ENCODE measurements at regions not wholly inside any gene's neighbourhood (a gene's known extent, or its start where the extent isn't known, plus 50 kb on each side); places are given as distances from the start of the nearest gene placed in this dataset.

- TF ChIP-seq CTCF (IDR thresholded peaks at IDR 0.05; ENCODE audit: low read length) (no peak), EZH2 (IDR thresholded peaks at IDR 0.05; ENCODE audit: borderline replicate concordance, low read length) (no peak)
Observed at GRCh38 chr4:36000941-36001557, 243.3 kb downstream of the ARAP2 start.

All from OCI-LY1 (cell line).